Body of pancreas (tissue), 4 donors: ENCODE measurements at regions not wholly inside any gene's neighbourhood (a gene's known extent, or its start where the extent isn't known, plus 50 kb on each side); places are given as distances from the start of the nearest gene placed in this dataset.

Experiments
- POLR2A ChIP-seq, 3 donors: fragments of 450-650 bp; IDR thresholded peaks; one replicate each; pipeline ENCODE4 v1.6.1; 2016; ENCODE audit warnings: antibody characterized with exemption in 3 of 3, mild to moderate bottlenecking in 2 of 3
- TF ChIP-seq, protein P1 (sequence below), 7 experiments: fragments of 450-650 bp in 4 of 7; fragments of 200-600 bp in 3 of 7; sonication (generic) in 3 of 7; IDR thresholded peaks; one replicate each; pipeline ENCODE4 v1.5.1; 2016 to 2019; ENCODE audit warnings: antibody characterized with exemption in 7 of 7

DNA sequence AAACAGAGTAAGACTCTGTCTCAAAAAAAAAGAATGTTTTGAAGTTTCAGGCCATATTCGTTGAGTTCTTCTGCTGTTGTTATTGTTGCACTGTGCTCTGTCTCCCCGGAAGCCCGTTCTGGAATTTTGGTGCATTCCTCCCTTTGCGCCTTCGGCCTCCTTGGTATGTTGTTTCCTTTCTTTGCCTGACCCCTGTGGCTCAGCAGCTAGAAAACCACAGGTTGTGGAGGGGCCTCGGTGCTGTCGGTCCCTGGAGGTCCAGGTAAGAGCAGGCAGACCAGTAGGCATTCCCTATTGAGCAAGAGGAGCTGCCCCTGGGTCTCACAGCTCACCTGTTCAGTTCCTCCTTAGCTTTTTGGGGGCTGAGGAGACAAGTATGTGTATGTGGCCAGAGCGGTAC lies 51.0 kb upstream of the DLG1 start:
- TF ChIP-seq, protein P1, sequence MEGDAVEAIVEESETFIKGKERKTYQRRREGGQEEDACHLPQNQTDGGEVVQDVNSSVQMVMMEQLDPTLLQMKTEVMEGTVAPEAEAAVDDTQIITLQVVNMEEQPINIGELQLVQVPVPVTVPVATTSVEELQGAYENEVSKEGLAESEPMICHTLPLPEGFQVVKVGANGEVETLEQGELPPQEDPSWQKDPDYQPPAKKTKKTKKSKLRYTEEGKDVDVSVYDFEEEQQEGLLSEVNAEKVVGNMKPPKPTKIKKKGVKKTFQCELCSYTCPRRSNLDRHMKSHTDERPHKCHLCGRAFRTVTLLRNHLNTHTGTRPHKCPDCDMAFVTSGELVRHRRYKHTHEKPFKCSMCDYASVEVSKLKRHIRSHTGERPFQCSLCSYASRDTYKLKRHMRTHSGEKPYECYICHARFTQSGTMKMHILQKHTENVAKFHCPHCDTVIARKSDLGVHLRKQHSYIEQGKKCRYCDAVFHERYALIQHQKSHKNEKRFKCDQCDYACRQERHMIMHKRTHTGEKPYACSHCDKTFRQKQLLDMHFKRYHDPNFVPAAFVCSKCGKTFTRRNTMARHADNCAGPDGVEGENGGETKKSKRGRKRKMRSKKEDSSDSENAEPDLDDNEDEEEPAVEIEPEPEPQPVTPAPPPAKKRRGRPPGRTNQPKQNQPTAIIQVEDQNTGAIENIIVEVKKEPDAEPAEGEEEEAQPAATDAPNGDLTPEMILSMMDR (IDR thresholded peaks at IDR 0.05): no peak
- no peak for TF ChIP-seq POLR2A (IDR thresholded peaks at IDR 0.05)
